ENCODE measurements at regions not wholly inside any gene's neighbourhood (a gene's known extent, or its start where the extent isn't known, plus 50 kb on each side); places are given as distances from the start of the nearest gene placed in this dataset.

- H3K4me3 ChIP-seq (replicated peaks in 1 of 3; ENCODE audit: insufficient read depth in 1 of 3, low read depth in 1 of 3, low read length in 3 of 3), result no peak overlapping the region
- peaks cover 6% of the 10 kb centered on the region for H3K9me3 ChIP-seq (replicated peaks; ENCODE audit: control insufficient read depth, insufficient read depth, low read length)
- H3K9me1 ChIP-seq (replicated peaks; ENCODE audit: control insufficient read depth, extremely low read depth, insufficient read depth, low read length), result no peaks in the 10 kb centered on the region
- DNase-seq (ENCODE audit: low read depth, low spot score) (no peak), FAIRE-seq (no peak)
- BruUV-seq (replicated peaks), result no TSS peak
- H3K4me1 ChIP-seq (ENCODE audit: control insufficient read depth, extremely low read depth, insufficient read depth, low read length), result no peaks in the 10 kb centered on the region
- ChIA-PET POLR2A (no interaction called here), CTCF (no interaction called here)
- no peaks in the 10 kb centered on the region for H3K27me3 ChIP-seq (ENCODE audit: control insufficient read depth in 2 of 2, insufficient read depth in 2 of 2, low read length in 2 of 2)
- H3K79me2 ChIP-seq (ENCODE audit: control insufficient read depth, insufficient read depth, low read length), result no peaks in the 10 kb centered on the region
- H4K20me1 ChIP-seq (replicated peaks; ENCODE audit: control insufficient read depth, extremely low read depth, insufficient read depth, low read length), result no peaks in the 10 kb centered on the region
- H3K4me2 ChIP-seq (ENCODE audit: insufficient read depth, low read length), result no peak overlapping the region
- no peak overlapping the region for H2AFZ ChIP-seq (ENCODE audit: low read depth, low read length)
- intact Hi-C loops (cut with micrococcal nuclease), result no loop called here
- no peak overlapping the region for H3K27ac ChIP-seq (ENCODE audit: insufficient read depth, low read depth, low read length)
- H3K36me3 ChIP-seq (ENCODE audit: control insufficient read depth in 2 of 2, extremely low read depth in 1 of 2, insufficient read depth in 2 of 2, low read length in 2 of 2), result no peaks in the 10 kb centered on the region
- TF ChIP-seq MAX (IDR thresholded peaks at IDR 0.05; ENCODE audit: insufficient read depth, insufficient read length) (no peak), POLR2AphosphoS5 (IDR thresholded peaks at IDR 0.05; ENCODE audit: insufficient read depth, low read depth, low read length) (no peak), CTCF (IDR thresholded peaks at IDR 0.05; ENCODE audit: extremely low read depth in 1 of 2, insufficient read depth in 1 of 2, low read depth in 1 of 2, low read length in 2 of 2) (no peak), FOS (IDR thresholded peaks at IDR 0.05; ENCODE audit: borderline replicate concordance, insufficient read depth, low read length) (no peak), MYC (IDR thresholded peaks at IDR 0.05; ENCODE audit: low read depth, low read length) (no peak)
- dilution Hi-C loops (cut with MboI; ENCODE audit: extremely low pct_ligation_motif_present, low sequenced_read_pairs), result no loop called here
- no peak overlapping the region for H3K9ac ChIP-seq (replicated peaks; ENCODE audit: extremely low read depth, insufficient read depth, low read length)
These were observed 471.5 kb upstream of the CNTNAP2 start for GRCh38 chr7:145645135-145645515.

- TF ChIP-seq MYC (IDR thresholded peaks at IDR 0.05; ENCODE audit: low read depth, low read length), result no peak
- no peak for TF ChIP-seq JUN (IDR thresholded peaks at IDR 0.05; ENCODE audit: borderline replicate concordance, insufficient read depth, insufficient read length, low read depth)
- no peak for TF ChIP-seq MAX (IDR thresholded peaks at IDR 0.05; ENCODE audit: insufficient read depth, insufficient read length)
- no peak overlapping the region for H2AFZ ChIP-seq (ENCODE audit: low read depth, low read length)
- no peaks in the 10 kb centered on the region for H4K20me1 ChIP-seq (replicated peaks; ENCODE audit: control insufficient read depth, extremely low read depth, insufficient read depth, low read length)
- intact Hi-C loops (cut with micrococcal nuclease), result no loop called here
- H3K27me3 ChIP-seq (ENCODE audit: control insufficient read depth in 2 of 2, insufficient read depth in 2 of 2, low read length in 2 of 2), result no peaks in the 10 kb centered on the region
- no peak overlapping the region for H3K4me2 ChIP-seq (ENCODE audit: insufficient read depth, low read length)
- no peak overlapping the region for H3K27ac ChIP-seq (ENCODE audit: insufficient read depth, low read depth, low read length)
- no TSS peak for BruUV-seq (replicated peaks)
- peaks cover 6% of the 10 kb centered on the region for H3K9me3 ChIP-seq (replicated peaks; ENCODE audit: control insufficient read depth, insufficient read depth, low read length)
- no peak for DNase-seq (ENCODE audit: low read depth, low spot score)
- no peak overlapping the region for H3K4me3 ChIP-seq (replicated peaks in 1 of 3; ENCODE audit: insufficient read depth in 1 of 3, low read depth in 1 of 3, low read length in 3 of 3)
- ChIA-PET CTCF (no interaction called here), POLR2A (no interaction called here)
- dilution Hi-C loops (cut with MboI; ENCODE audit: extremely low pct_ligation_motif_present, low sequenced_read_pairs), result no loop called here
- no peaks in the 10 kb centered on the region for H3K79me2 ChIP-seq (ENCODE audit: control insufficient read depth, insufficient read depth, low read length)
- H3K9me1 ChIP-seq (replicated peaks; ENCODE audit: control insufficient read depth, extremely low read depth, insufficient read depth, low read length), result no peaks in the 10 kb centered on the region
- H3K9ac ChIP-seq (replicated peaks; ENCODE audit: extremely low read depth, insufficient read depth, low read length), result no peak overlapping the region
- H3K36me3 ChIP-seq (ENCODE audit: control insufficient read depth in 2 of 2, extremely low read depth in 1 of 2, insufficient read depth in 2 of 2, low read length in 2 of 2), result no peaks in the 10 kb centered on the region
- H3K4me1 ChIP-seq (ENCODE audit: control insufficient read depth, extremely low read depth, insufficient read depth, low read length), result no peaks in the 10 kb centered on the region
- no peak for FAIRE-seq
These were observed 472.0 kb upstream of the CNTNAP2 start for GRCh38 chr7:145644426-145645134.

Data from endothelial cell of umbilical vein (primary cell).